IMR-90 (cell line): ENCODE measurements at regions not wholly inside any gene's neighbourhood (a gene's known extent, or its start where the extent isn't known, plus 50 kb on each side); places are given as distances from the start of the nearest gene placed in this dataset.

Experiments
- ATAC-seq: fragments of 200-7000 bp; cut with Tn5 transposase; 2 replicates; pipeline ENCODE4 v1.9.1; 2020; ENCODE audit warnings: low read depth, mild to moderate bottlenecking, moderate library complexity
- BruUV-seq: library from RNA; stranded (reverse); fragments of 400-500 nt; replicated peaks from 2 replicates; lab custom pipeline; 2021; lab: Mats Ljungman, UMichigan
- CTCF ChIA-PET: fragments of 300-600 bp; formaldehyde crosslinking; extraction: SDS; loops from one replicate; lab custom pipeline; 2021; ENCODE audit warnings: antibody characterized with exemption; lab: Yijun Ruan, JAX
- POLR2A ChIA-PET: fragments of 300-600 bp; sonication (Branson Sonifier 250); formaldehyde crosslinking; loops from one replicate; lab custom pipeline; 2022; ENCODE audit warnings: antibody characterized with exemption; ENCODE audit not compliant: unreplicated experiment; lab: Charles Lee
- DNase-seq: peaks from one replicate; pipeline ENCODE4 v3.0.0; 2013
- H2AFZ ChIP-seq: replicated peaks from 2 replicates; pipeline ENCODE3; 2013; ENCODE audit warnings: low read length, mild to moderate bottlenecking; ENCODE audit not compliant: poor library complexity
- H2AK5ac ChIP-seq: 2 replicates; pipeline ENCODE4 v1.6.1; 2013; ENCODE audit warnings: low read depth, low read length, inconsistent platforms
- H2AK9ac ChIP-seq: replicated peaks from 2 replicates; pipeline ENCODE3; 2013; ENCODE audit warnings: mild to moderate bottlenecking, low read depth, low read length, moderate library complexity; ENCODE audit not compliant: poor library complexity
- H2BK120ac ChIP-seq: 2 replicates; pipeline ENCODE4 v1.6.1; 2013; ENCODE audit warnings: low read depth, low read length, inconsistent platforms
- H2BK15ac ChIP-seq: 3 replicates; pipeline ENCODE4 v1.6.1; 2013; ENCODE audit warnings: low read depth, low read length, inconsistent platforms
- H2BK20ac ChIP-seq: 2 replicates; pipeline ENCODE4 v1.6.1; 2013; ENCODE audit warnings: low read depth, mild to moderate bottlenecking, inconsistent platforms, low read length, moderate library complexity
- H2BK5ac ChIP-seq: 2 replicates; pipeline ENCODE4 v1.6.1; 2013; ENCODE audit warnings: mild to moderate bottlenecking, low read depth, low read length, inconsistent platforms; ENCODE audit not compliant: poor library complexity, severe bottlenecking
- H3K14ac ChIP-seq: replicated peaks from 2 replicates; pipeline ENCODE4 v1.6.1; 2013; ENCODE audit warnings: low read depth, low read length, inconsistent platforms
- H3K18ac ChIP-seq: 2 replicates; pipeline ENCODE4 v1.6.1; 2013; ENCODE audit warnings: low read depth, low read length, control low read depth
- H3K23ac ChIP-seq: 2 replicates; pipeline ENCODE4 v1.6.1; 2013; ENCODE audit warnings: low read depth, low read length, inconsistent platforms
- H3K27ac ChIP-seq: 2 replicates; pipeline ENCODE4 v1.5.1; 2013; ENCODE audit warnings: mild to moderate bottlenecking, control low read depth, low read length; ENCODE audit not compliant: insufficient read depth
- H3K27me3 ChIP-seq: 2 replicates; pipeline ENCODE4 v1.6.1; 2013; ENCODE audit warnings: low read length; ENCODE audit not compliant: control insufficient read depth, insufficient read depth
- H3K36me3 ChIP-seq: 2 replicates; pipeline ENCODE4 v1.6.1; 2013; ENCODE audit warnings: low read length, mixed read lengths; ENCODE audit not compliant: control insufficient read depth, insufficient read depth
- H3K4ac ChIP-seq: 2 replicates; pipeline ENCODE4 v1.6.1; 2013; ENCODE audit warnings: low read depth, low read length, inconsistent platforms
- H3K4me1 ChIP-seq: 2 replicates; pipeline ENCODE4 v1.6.1; 2013; ENCODE audit warnings: low read length, mixed read lengths; ENCODE audit not compliant: control insufficient read depth, insufficient read depth
- H3K4me2 ChIP-seq: 2 replicates; pipeline ENCODE4 v1.6.1; 2013; ENCODE audit warnings: low read depth, mild to moderate bottlenecking, control low read depth, low read length, moderate library complexity
- H3K4me3 ChIP-seq: 2 replicates; pipeline ENCODE4 v1.5.1; 2013; ENCODE audit warnings: low read depth, mild to moderate bottlenecking, control low read depth, low read length, moderate library complexity; ENCODE audit not compliant: insufficient read depth
- H3K56ac ChIP-seq: 2 replicates; pipeline ENCODE4 v1.6.1; 2013; ENCODE audit warnings: low read length, inconsistent platforms; ENCODE audit not compliant: insufficient read depth; ENCODE audit errors: extremely low read depth
- H3K79me1 ChIP-seq, 2 experiments: 2 replicates each; pipeline ENCODE4 v1.6.1; 2013; ENCODE audit warnings: low read length in 2 of 2, inconsistent platforms in 1 of 2, low read depth in 1 of 2
- H3K9ac ChIP-seq: 2 replicates; pipeline ENCODE4 v1.6.1; 2013; ENCODE audit warnings: low read depth, low read length, control low read depth
- H3K9me1 ChIP-seq: 2 replicates; pipeline ENCODE4 v1.6.1; 2013; ENCODE audit warnings: low read length, inconsistent platforms; ENCODE audit not compliant: insufficient read depth
- H3K9me3 ChIP-seq: 2 replicates; pipeline ENCODE4 v1.6.1; 2013; ENCODE audit warnings: low read length; ENCODE audit not compliant: control insufficient read depth, insufficient read depth
- H4K20me1 ChIP-seq: 2 replicates; pipeline ENCODE4 v1.6.1; 2013; ENCODE audit warnings: low read length, inconsistent platforms; ENCODE audit not compliant: insufficient read depth
- H4K5ac ChIP-seq: 2 replicates; pipeline ENCODE4 v1.6.1; 2013; ENCODE audit warnings: mild to moderate bottlenecking, low read depth, low read length, control low read depth
- H4K8ac ChIP-seq, 2 experiments: 2 replicates each; pipeline ENCODE4 v1.6.1; 2013; ENCODE audit warnings: low read depth in 2 of 2, low read length in 2 of 2, control low read depth in 1 of 2, inconsistent platforms in 1 of 2
- H4K91ac ChIP-seq: 2 replicates; pipeline ENCODE4 v1.6.1; 2013; ENCODE audit warnings: low read depth, low read length, inconsistent platforms; ENCODE audit not compliant: insufficient read depth
- BHLHE40 ChIP-seq: fragments of 150-350 bp; IDR thresholded peaks from 2 replicates; pipeline ENCODE4 v1.6.1; 2016; ENCODE audit warnings: mild to moderate bottlenecking, low read depth, low read length
- CEBPB ChIP-seq: IDR thresholded peaks from 2 replicates; pipeline ENCODE4 v1.6.1; 2012; ENCODE audit warnings: low read depth, low read length, improper control_type of control experiment
- FOS ChIP-seq: fragments of 150-350 bp; IDR thresholded peaks from 2 replicates; pipeline ENCODE4 v1.6.1; 2016; ENCODE audit warnings: low read depth, low read length
- MAFK ChIP-seq: IDR thresholded peaks from 2 replicates; pipeline ENCODE4 v1.6.1; 2012; ENCODE audit warnings: low read depth, low read length, improper control_type of control experiment
- MAZ ChIP-seq: IDR thresholded peaks from 2 replicates; pipeline ENCODE4 v1.6.1; 2012; ENCODE audit warnings: low read depth, mild to moderate bottlenecking, low read length, improper control_type of control experiment, moderate library complexity, borderline replicate concordance
- WGBS, 2 experiments: methylation state at CpG; one replicate each; pipeline versions ENCODE4 v1.1.5 to v1.1.7; 2013; ENCODE audit warnings: missing lambda C conversion rate in 2 of 2; ENCODE audit not compliant: insufficient read length in 1 of 2; ENCODE audit errors: extremely low coverage in 2 of 2; 5-methylcytosine and 5-hydroxymethylcytosine counted together
- dilution Hi-C: fragments of 300-500 bp; cut with HindIII; formaldehyde crosslinking; loops from one replicate; pipeline ENCODE4 v1.14.3; 2018; ENCODE audit warnings: low sequenced_read_pairs; ENCODE audit not compliant: unreplicated experiment
- in situ Hi-C: fragments of 300-500 bp; cut with MboI; formaldehyde crosslinking; loops from 3 replicates; pipeline ENCODE4 v1.14.3; 2019; ENCODE audit warnings: low sequenced_read_pairs, inconsistent platforms, mixed read lengths
- intact Hi-C: fragments of 100-400 bp; cut with micrococcal nuclease; formaldehyde crosslinking; loops from 2 replicates; pipeline ENCODE4 v1.10.0; 2022

DNA sequence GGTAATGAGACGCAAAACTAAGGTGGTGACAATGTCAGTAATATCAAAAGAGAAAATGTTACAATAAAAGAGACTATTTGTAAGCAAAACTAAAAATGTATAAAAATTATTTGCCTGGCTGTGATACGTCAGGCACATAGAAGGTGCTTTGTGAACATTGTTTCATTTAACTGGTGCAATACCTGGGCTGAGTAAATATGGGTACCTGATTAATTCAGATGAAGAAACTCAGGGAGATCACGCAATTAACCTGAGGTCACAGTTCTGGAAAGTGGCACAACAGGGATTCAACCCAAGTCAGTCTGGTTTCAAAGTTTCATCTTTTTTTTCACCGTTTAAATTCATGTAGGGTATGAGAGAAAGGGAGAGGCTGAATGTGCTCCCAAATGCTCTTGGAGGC is 71.0 kb upstream of the KRAS start:
- DNase-seq: no peak
- Histone ChIP-seq H3K56ac (no peak overlapping the region), H3K4me1 (peaks cover 3% of the 10 kb centered on the region; the same call in 1 of the 2 replicates), H3K18ac (no peak overlapping the region), H4K8ac (no peak overlapping the region), H3K79me1 (no peaks in the 10 kb centered on the region), H3K27me3 (no peaks in the 10 kb centered on the region), H3K36me3 (no peaks in the 10 kb centered on the region), H4K5ac (no peak overlapping the region), H2AK9ac (no peak overlapping the region), H3K9ac (no peak overlapping the region), H3K4ac (no peak overlapping the region), H2AFZ (no peak overlapping the region), H2BK5ac (no peak overlapping the region), H2BK20ac (no peak overlapping the region), H3K9me1 (no peaks in the 10 kb centered on the region), H3K4me2 (no peak overlapping the region), H4K20me1 (no peaks in the 10 kb centered on the region), H2BK120ac (no peak overlapping the region), H3K23ac (no peak overlapping the region), H3K9me3 (no peaks in the 10 kb centered on the region), H4K91ac (no peak overlapping the region), H2BK15ac (no peak overlapping the region), H3K4me3 (no peak overlapping the region), H3K14ac (no peak overlapping the region), H2AK5ac (no peak overlapping the region), H3K27ac (no peak overlapping the region)
- ChIA-PET CTCF (interaction anchor here (0.6 kb wide), 1 partner anchor 1814 kb away, joined by 4 read pairs; no protein-coding TSS in a partner anchor), POLR2A (no interaction called here)
- BruUV-seq: no TSS peak
- in situ Hi-C loops: no loop called here
- intact Hi-C loops: no loop called here
- ATAC-seq: no peak
- WGBS, 2 experiments: 100% methylated on average over 2 of the region's 4 CpGs; no CpG with 5 or more reads in 1 of the 2 experiments
- dilution Hi-C loops: no loop called here
- TF ChIP-seq CEBPB (no peak), BHLHE40 (no peak), MAZ (no peak), MAFK (no peak), FOS (no peak)
